ENCODE measurements at regions not wholly inside any gene's neighbourhood (a gene's known extent, or its start where the extent isn't known, plus 50 kb on each side); places are given as distances from the start of the nearest gene placed in this dataset.
"Not testable (repeated sequence)": the region's sequence is repeated elsewhere in the genome, so short reads cannot be mapped to it uniquely, and the experiment has no call there.

GRCh38 chr3:67127254-67127653 is 129.1 kb downstream of the KBTBD8 start:
- no peak overlapping the region for H3K4me3 ChIP-seq (ENCODE audit: low read depth, low read length)
- DNase-seq (ENCODE audit: low read depth) = no peak
- no peak for TF ChIP-seq CTCF (IDR thresholded peaks at IDR 0.05; ENCODE audit: insufficient read depth, low read depth, low read length)

DNA sequence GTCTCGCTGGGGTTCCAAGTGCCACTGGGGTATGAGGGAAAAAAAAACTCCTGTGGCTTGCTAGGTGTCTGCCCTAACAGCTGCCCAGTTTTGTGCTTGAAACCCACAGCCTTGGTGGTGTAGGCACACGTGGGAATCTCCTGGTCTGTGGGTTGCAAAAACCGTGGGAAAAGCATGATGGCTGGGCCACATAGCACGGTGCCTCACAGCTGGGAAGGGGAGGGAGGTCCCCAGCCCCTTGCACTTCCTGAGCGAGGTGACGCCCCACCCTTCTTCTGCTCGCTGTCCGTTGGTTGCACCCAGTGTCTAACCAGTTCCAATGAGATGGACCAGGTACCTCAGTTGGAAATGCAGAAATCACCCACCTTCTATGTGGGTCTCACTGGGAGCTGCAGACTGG is 144.3 kb downstream of the KBTBD8 start:
- no peak for TF ChIP-seq CTCF (IDR thresholded peaks at IDR 0.05; ENCODE audit: insufficient read depth, low read depth, low read length)

DNA sequence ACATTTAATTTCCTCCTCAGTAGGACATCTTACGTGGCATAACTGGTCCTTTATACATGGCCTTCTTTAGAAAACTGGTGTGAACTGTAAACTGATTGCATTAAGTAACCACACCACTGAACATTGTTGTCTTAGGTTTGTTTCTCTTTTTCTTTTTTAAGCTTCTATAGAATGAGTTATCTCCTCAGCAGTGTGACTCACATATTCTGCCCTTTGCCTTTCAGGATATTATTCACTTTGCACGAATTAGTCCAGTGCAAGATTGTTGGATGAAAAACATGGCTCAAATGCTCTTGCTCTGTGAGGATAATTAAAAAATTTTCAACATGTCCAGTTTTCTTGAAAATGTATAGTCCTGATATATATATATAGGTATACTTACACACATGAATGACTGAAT is 147.6 kb downstream of the KBTBD8 start:
- no peak for TF ChIP-seq CTCF (IDR thresholded peaks at IDR 0.05; ENCODE audit: insufficient read depth, low read depth, low read length)
- no peak overlapping the region for H3K4me3 ChIP-seq (ENCODE audit: low read depth, low read length)
- DNase-seq (ENCODE audit: low read depth) = no peak

More for the DNA sequence above, 144.3 kb downstream of the KBTBD8 start:
- DNase-seq (ENCODE audit: low read depth) = no peak
- H3K4me3 ChIP-seq (ENCODE audit: low read depth, low read length) = no peak overlapping the region

- no peak for TF ChIP-seq CTCF (IDR thresholded peaks at IDR 0.05; ENCODE audit: insufficient read depth, low read depth, low read length)
- no peak overlapping the region for H3K4me3 ChIP-seq (ENCODE audit: low read depth, low read length)
Observed at GRCh38 chr3:67154429-67154828, 156.3 kb downstream of the KBTBD8 start.

GRCh38 chr3:67167481-67167880 is 169.4 kb downstream of the KBTBD8 start:
- no peak for TF ChIP-seq CTCF (IDR thresholded peaks at IDR 0.05; ENCODE audit: insufficient read depth, low read depth, low read length)

More at GRCh38 chr3:67154429-67154828, 156.3 kb downstream of the KBTBD8 start:
- DNase-seq (ENCODE audit: low read depth) = no peak

DNA sequence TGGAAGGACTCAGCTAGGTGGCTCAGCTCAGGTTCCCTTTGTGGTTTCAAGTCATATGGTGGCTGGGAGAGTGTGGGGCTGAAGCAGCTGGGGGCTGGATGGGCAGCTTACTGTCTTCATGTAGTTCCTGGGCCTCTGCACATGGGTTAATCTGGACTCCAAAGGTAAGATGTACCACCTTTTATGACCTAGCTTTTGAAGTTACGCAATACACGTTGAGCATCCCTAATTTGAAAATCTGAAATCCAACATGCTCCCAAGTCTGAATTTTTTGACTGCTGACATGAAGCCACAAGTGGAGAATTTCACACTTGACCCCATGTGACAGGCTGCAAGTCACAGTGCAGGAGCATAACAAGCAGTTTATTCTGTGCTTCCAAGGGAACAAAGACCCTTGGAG is 173.7 kb downstream of the KBTBD8 start:
- H3K4me3 ChIP-seq (ENCODE audit: low read depth, low read length) = no peak overlapping the region
- TF ChIP-seq CTCF (IDR thresholded peaks at IDR 0.05; ENCODE audit: insufficient read depth, low read depth, low read length) = no peak
- DNase-seq (ENCODE audit: low read depth) = no peak

More at GRCh38 chr3:67167481-67167880, 169.4 kb downstream of the KBTBD8 start:
- no peak overlapping the region for H3K4me3 ChIP-seq (ENCODE audit: low read depth, low read length)
- no peak for DNase-seq (ENCODE audit: low read depth)

GRCh38 chr3:67173130-67173529 is 175.0 kb downstream of the KBTBD8 start:
- not testable (repeated sequence) for DNase-seq (ENCODE audit: low read depth); H3K4me3 ChIP-seq (ENCODE audit: low read depth, low read length)
